ENCODE measurements at regions not wholly inside any gene's neighbourhood (a gene's known extent, or its start where the extent isn't known, plus 50 kb on each side); places are given as distances from the start of the nearest gene placed in this dataset.
"Not testable (repeated sequence)": the region's sequence is repeated elsewhere in the genome, so short reads cannot be mapped to it uniquely, and the experiment has no call there.

GRCh38 chr15:93771196-93772030 is 459.9 kb upstream of the MCTP2 start:
- H3K27ac Mint-ChIP-seq, result no peak overlapping the region
- peaks cover 0 to 13% (median 5%) of the 10 kb centered on the region in 3 donors for H3K9me3 Mint-ChIP-seq
- H3K36me3 ChIP-seq (ENCODE audit: control insufficient read depth in 2 of 2, extremely low read depth in 1 of 2, insufficient read depth in 1 of 2, low read length in 1 of 2), result no peaks in the 10 kb centered on the region
- no peaks in the 10 kb centered on the region for H3K4me1 Mint-ChIP-seq
- ATAC-seq (replicated peaks in 1 of 4), result no peak
- no peaks in the 10 kb centered on the region for H3K4me1 ChIP-seq (ENCODE audit: control insufficient read depth in 1 of 2, extremely low read depth in 1 of 2, insufficient read depth in 2 of 2, low read length in 2 of 2)
- H3K27me3 Mint-ChIP-seq, result peaks cover 11 to 14% of the 10 kb centered on the region in 2 donors
- H3K36me3 Mint-ChIP-seq, result no peaks in the 10 kb centered on the region
- H3K27me3 ChIP-seq (replicated peaks in 1 of 2; ENCODE audit: control insufficient read depth in 2 of 2, extremely low read depth in 1 of 2, insufficient read depth in 2 of 2, low read length in 1 of 2), result no peaks in the 10 kb centered on the region
- no peak overlapping the region for H3K4me3 Mint-ChIP-seq
- ChIA-PET CTCF (no interaction called here), POLR2A (no interaction called here)
- H3K9me3 ChIP-seq, result no peaks in the 10 kb centered on the region
- H3K27ac ChIP-seq (ENCODE audit: low read length), result no peak overlapping the region
- no peak overlapping the region for H3K4me3 ChIP-seq (ENCODE audit: control insufficient read depth in 1 of 2, extremely low read depth in 1 of 2, low read length in 1 of 2)
- DNase-seq, result no peak
- 100% methylated on average over 1 of the region's 4 CpGs for whole genome bisulfite sequencing (ENCODE audit: insufficient coverage)

- Mint-ChIP-seq H3K27me3 (peaks cover 11 to 14% of the 10 kb centered on the region in 2 donors), H3K27ac (no peak overlapping the region), H3K9me3 (peaks cover 0 to 13% (median 3%) of the 10 kb centered on the region in 3 donors), H3K36me3 (no peaks in the 10 kb centered on the region), H3K4me3 (no peak overlapping the region), H3K4me1 (no peaks in the 10 kb centered on the region)
- ATAC-seq (replicated peaks in 1 of 4), result no peak
- H3K27ac ChIP-seq (ENCODE audit: low read length), result no peak overlapping the region
- POLR2A ChIA-PET, result no interaction called here
- CTCF ChIA-PET, result no interaction called here
- H3K4me1 ChIP-seq (ENCODE audit: control insufficient read depth in 1 of 2, extremely low read depth in 1 of 2, insufficient read depth in 2 of 2, low read length in 2 of 2), result no peaks in the 10 kb centered on the region
- H3K27me3 ChIP-seq (replicated peaks in 1 of 2; ENCODE audit: control insufficient read depth in 2 of 2, extremely low read depth in 1 of 2, insufficient read depth in 2 of 2, low read length in 1 of 2), result no peaks in the 10 kb centered on the region
- no peak for DNase-seq
- no peaks in the 10 kb centered on the region for H3K36me3 ChIP-seq (ENCODE audit: control insufficient read depth in 2 of 2, extremely low read depth in 1 of 2, insufficient read depth in 1 of 2, low read length in 1 of 2)
- no peak overlapping the region for H3K4me3 ChIP-seq (ENCODE audit: control insufficient read depth in 1 of 2, extremely low read depth in 1 of 2, low read length in 1 of 2)
- WGBS (ENCODE audit: insufficient coverage), result no CpG with 5 or more reads among the region's 1 CpG
- H3K9me3 ChIP-seq, result no peaks in the 10 kb centered on the region
These were observed 460.6 kb upstream of the MCTP2 start for GRCh38 chr15:93770788-93771187.

- H3K9me3 Mint-ChIP-seq, result peaks cover 0 to 10% (median 6%) of the 10 kb centered on the region in 3 donors
- DNase-seq (no peak), ATAC-seq (replicated peaks in 1 of 4) (no peak)
- H3K9me3 ChIP-seq, result no peaks in the 10 kb centered on the region
- no peaks in the 10 kb centered on the region for H3K4me1 ChIP-seq (ENCODE audit: control insufficient read depth in 1 of 2, extremely low read depth in 1 of 2, insufficient read depth in 2 of 2, low read length in 2 of 2)
- no peaks in the 10 kb centered on the region for H3K4me1 Mint-ChIP-seq
- no peak overlapping the region for H3K4me3 Mint-ChIP-seq
- no peaks in the 10 kb centered on the region for H3K36me3 ChIP-seq (ENCODE audit: control insufficient read depth in 2 of 2, extremely low read depth in 1 of 2, insufficient read depth in 1 of 2, low read length in 1 of 2)
- H3K27ac Mint-ChIP-seq, result no peak overlapping the region
- POLR2A ChIA-PET, result no interaction called here
- H3K36me3 Mint-ChIP-seq, result no peaks in the 10 kb centered on the region
- CTCF ChIA-PET, result no interaction called here
- H3K27me3 ChIP-seq (replicated peaks in 1 of 2; ENCODE audit: control insufficient read depth in 2 of 2, extremely low read depth in 1 of 2, insufficient read depth in 2 of 2, low read length in 1 of 2), result no peaks in the 10 kb centered on the region
- no CpG with 5 or more reads among the region's 3 CpGs for WGBS (ENCODE audit: insufficient coverage)
- no peak overlapping the region for H3K27ac ChIP-seq (ENCODE audit: low read length)
- no peak overlapping the region for H3K4me3 ChIP-seq (ENCODE audit: control insufficient read depth in 1 of 2, extremely low read depth in 1 of 2, low read length in 1 of 2)
- H3K27me3 Mint-ChIP-seq, result peaks cover 0 to 11% of the 10 kb centered on the region in 2 donors
These were observed 469.3 kb upstream of the MCTP2 start for GRCh38 chr15:93762036-93762435.

GRCh38 chr15:93759629-93760028 is 471.7 kb upstream of the MCTP2 start:
- Mint-ChIP-seq H3K4me1 (no peaks in the 10 kb centered on the region), H3K9me3 (peaks cover 2 to 7% (median 4%) of the 10 kb centered on the region in 3 donors), H3K27me3 (peaks cover 0 to 6% of the 10 kb centered on the region in 2 donors), H3K4me3 (no peak overlapping the region), H3K27ac (no peak overlapping the region), H3K36me3 (no peaks in the 10 kb centered on the region)
- POLR2A ChIA-PET, result no interaction called here
- no peaks in the 10 kb centered on the region for H3K9me3 ChIP-seq
- H3K4me1 ChIP-seq (ENCODE audit: control insufficient read depth in 1 of 2, extremely low read depth in 1 of 2, insufficient read depth in 2 of 2, low read length in 2 of 2), result no peaks in the 10 kb centered on the region
- no peak for ATAC-seq (replicated peaks in 1 of 4)
- no peak for DNase-seq
- H3K36me3 ChIP-seq (ENCODE audit: control insufficient read depth in 2 of 2, extremely low read depth in 1 of 2, insufficient read depth in 1 of 2, low read length in 1 of 2), result no peaks in the 10 kb centered on the region
- no peak overlapping the region for H3K4me3 ChIP-seq (ENCODE audit: control insufficient read depth in 1 of 2, extremely low read depth in 1 of 2, low read length in 1 of 2)
- no peaks in the 10 kb centered on the region for H3K27me3 ChIP-seq (replicated peaks in 1 of 2; ENCODE audit: control insufficient read depth in 2 of 2, extremely low read depth in 1 of 2, insufficient read depth in 2 of 2, low read length in 1 of 2)
- no CpG with 5 or more reads among the region's 3 CpGs for WGBS (ENCODE audit: insufficient coverage)
- CTCF ChIA-PET, result no interaction called here
- H3K27ac ChIP-seq (ENCODE audit: low read length), result no peak overlapping the region

- no peaks in the 10 kb centered on the region for H3K36me3 ChIP-seq (ENCODE audit: control insufficient read depth in 2 of 2, extremely low read depth in 1 of 2, insufficient read depth in 1 of 2, low read length in 1 of 2)
- H3K36me3 Mint-ChIP-seq, result no peaks in the 10 kb centered on the region
- CTCF ChIA-PET, result no interaction called here
- H3K27ac ChIP-seq (ENCODE audit: low read length), result no peak overlapping the region
- no peak overlapping the region for H3K4me3 ChIP-seq (ENCODE audit: control insufficient read depth in 1 of 2, extremely low read depth in 1 of 2, low read length in 1 of 2)
- H3K9me3 Mint-ChIP-seq, result peaks cover 2 to 7% (median 4%) of the 10 kb centered on the region in 3 donors
- POLR2A ChIA-PET, result no interaction called here
- H3K9me3 ChIP-seq, result no peaks in the 10 kb centered on the region
- H3K4me1 ChIP-seq (ENCODE audit: control insufficient read depth in 1 of 2, extremely low read depth in 1 of 2, insufficient read depth in 2 of 2, low read length in 2 of 2), result no peaks in the 10 kb centered on the region
- no peaks in the 10 kb centered on the region for H3K27me3 ChIP-seq (replicated peaks in 1 of 2; ENCODE audit: control insufficient read depth in 2 of 2, extremely low read depth in 1 of 2, insufficient read depth in 2 of 2, low read length in 1 of 2)
- no CpG with 5 or more reads among the region's 2 CpGs for WGBS (ENCODE audit: insufficient coverage)
- ATAC-seq (replicated peaks in 1 of 4) (no peak), DNase-seq (no peak)
- H3K27me3 Mint-ChIP-seq, result peaks cover 0 to 6% of the 10 kb centered on the region in 2 donors
- H3K27ac Mint-ChIP-seq, result no peak overlapping the region
- no peaks in the 10 kb centered on the region for H3K4me1 Mint-ChIP-seq
- H3K4me3 Mint-ChIP-seq, result no peak overlapping the region
These were observed 472.5 kb upstream of the MCTP2 start for GRCh38 chr15:93758824-93759223.

- Mint-ChIP-seq H3K4me3 (no peak overlapping the region), H3K36me3 (no peaks in the 10 kb centered on the region), H3K9me3 (peaks cover 6 to 37% (median 25%) of the 10 kb centered on the region in 3 donors), H3K4me1 (no peaks in the 10 kb centered on the region), H3K27me3 (peaks cover 4 to 9% of the 10 kb centered on the region in 2 donors), H3K27ac (no peak overlapping the region)
- ChIA-PET POLR2A (no interaction called here), CTCF (no interaction called here)
- DNase-seq (no peak), ATAC-seq (replicated peaks in 1 of 4) (no peak)
- no peak overlapping the region for H3K27ac ChIP-seq (ENCODE audit: low read length)
- no peaks in the 10 kb centered on the region for H3K4me1 ChIP-seq (ENCODE audit: control insufficient read depth in 1 of 2, extremely low read depth in 1 of 2, insufficient read depth in 2 of 2, low read length in 2 of 2)
- no peak overlapping the region for H3K4me3 ChIP-seq (ENCODE audit: control insufficient read depth in 1 of 2, extremely low read depth in 1 of 2, low read length in 1 of 2)
- H3K36me3 ChIP-seq (ENCODE audit: control insufficient read depth in 2 of 2, extremely low read depth in 1 of 2, insufficient read depth in 1 of 2, low read length in 1 of 2), result no peaks in the 10 kb centered on the region
- H3K9me3 ChIP-seq, result peaks cover 3% of the 10 kb centered on the region
- peaks cover 0 to 11% of the 10 kb centered on the region in 2 experiments for H3K27me3 ChIP-seq (replicated peaks in 1 of 2; ENCODE audit: control insufficient read depth in 2 of 2, extremely low read depth in 1 of 2, insufficient read depth in 2 of 2, low read length in 1 of 2)
These were observed 482.7 kb upstream of the MCTP2 start for GRCh38 chr15:93748710-93749109.

DNA sequence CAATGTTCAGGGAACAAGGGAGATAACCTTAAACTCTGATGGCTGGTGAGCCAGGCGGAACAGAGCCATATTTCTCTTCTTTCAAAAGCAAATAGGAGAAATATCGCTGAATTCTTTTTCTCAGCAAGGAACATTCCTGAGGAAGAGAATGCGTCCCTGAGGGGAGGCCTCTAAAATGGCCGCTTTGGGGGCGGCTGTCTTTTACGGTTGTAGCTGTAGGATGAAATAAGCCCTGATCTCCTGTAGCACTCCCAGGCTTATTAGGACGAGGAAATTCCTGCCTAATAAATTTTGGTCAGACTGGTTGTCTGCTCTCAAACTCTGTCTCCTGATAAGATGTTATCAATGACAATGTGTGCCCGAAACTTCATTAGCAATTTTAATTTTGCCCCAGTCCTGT is 496.4 kb upstream of the MCTP2 start:
- H3K4me3 ChIP-seq (ENCODE audit: control insufficient read depth in 1 of 2, extremely low read depth in 1 of 2, low read length in 1 of 2); H3K36me3 Mint-ChIP-seq; H3K27me3 Mint-ChIP-seq; H3K9me3 ChIP-seq; H3K4me1 ChIP-seq (ENCODE audit: control insufficient read depth in 1 of 2, extremely low read depth in 1 of 2, insufficient read depth in 2 of 2, low read length in 2 of 2); DNase-seq; ATAC-seq (replicated peaks in 1 of 4); CTCF ChIA-PET; H3K27ac Mint-ChIP-seq; H3K27ac ChIP-seq (ENCODE audit: low read length); POLR2A ChIA-PET; H3K4me3 Mint-ChIP-seq; H3K36me3 ChIP-seq (ENCODE audit: control insufficient read depth in 2 of 2, extremely low read depth in 1 of 2, insufficient read depth in 1 of 2, low read length in 1 of 2); H3K27me3 ChIP-seq (replicated peaks in 1 of 2; ENCODE audit: control insufficient read depth in 2 of 2, extremely low read depth in 1 of 2, insufficient read depth in 2 of 2, low read length in 1 of 2); H3K4me1 Mint-ChIP-seq: not testable (repeated sequence)
- H3K9me3 Mint-ChIP-seq, result peaks cover 14 to 15% (median 14%) of the 10 kb centered on the region in 3 donors
- WGBS (ENCODE audit: insufficient coverage), result no CpG with 5 or more reads among the region's 8 CpGs

Data from T-cell (primary cell).